HG02870 (cell line): ENCODE measurements at regions not wholly inside any gene's neighbourhood (a gene's known extent, or its start where the extent isn't known, plus 50 kb on each side); places are given as distances from the start of the nearest gene placed in this dataset.
"Not testable (repeated sequence)": the region's sequence is repeated elsewhere in the genome, so short reads cannot be mapped to it uniquely, and the experiment has no call there.

Experiments
- ATAC-seq: cut with Tn5 transposase; IDR thresholded peaks from one replicate; pipeline ENCODE4 v1.9.1; 2021; ENCODE audit warnings: mild to moderate bottlenecking, moderate library complexity; ENCODE audit not compliant: unreplicated experiment

- peak; percentile 98 for ATAC-seq
These were observed 190.6 kb downstream of the MAT2B start for GRCh38 chr5:163695830-163696578.

DNA sequence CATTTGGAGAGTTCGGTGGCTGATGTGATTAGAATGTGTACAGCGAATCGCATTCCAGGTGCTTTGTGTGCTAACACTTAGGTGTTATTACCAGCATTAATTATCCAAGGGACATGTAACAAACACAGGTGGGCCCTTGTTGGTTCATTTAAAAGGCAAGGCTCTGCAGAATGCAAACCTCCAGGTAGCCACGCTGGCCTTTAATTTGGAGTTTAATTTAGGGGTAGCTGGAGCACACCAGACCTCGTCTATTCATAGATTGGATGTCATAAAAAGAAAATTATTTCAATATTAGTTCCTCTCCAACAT lies 191.1 kb downstream of the MAT2B start:
- ATAC-seq, result no peak

DNA sequence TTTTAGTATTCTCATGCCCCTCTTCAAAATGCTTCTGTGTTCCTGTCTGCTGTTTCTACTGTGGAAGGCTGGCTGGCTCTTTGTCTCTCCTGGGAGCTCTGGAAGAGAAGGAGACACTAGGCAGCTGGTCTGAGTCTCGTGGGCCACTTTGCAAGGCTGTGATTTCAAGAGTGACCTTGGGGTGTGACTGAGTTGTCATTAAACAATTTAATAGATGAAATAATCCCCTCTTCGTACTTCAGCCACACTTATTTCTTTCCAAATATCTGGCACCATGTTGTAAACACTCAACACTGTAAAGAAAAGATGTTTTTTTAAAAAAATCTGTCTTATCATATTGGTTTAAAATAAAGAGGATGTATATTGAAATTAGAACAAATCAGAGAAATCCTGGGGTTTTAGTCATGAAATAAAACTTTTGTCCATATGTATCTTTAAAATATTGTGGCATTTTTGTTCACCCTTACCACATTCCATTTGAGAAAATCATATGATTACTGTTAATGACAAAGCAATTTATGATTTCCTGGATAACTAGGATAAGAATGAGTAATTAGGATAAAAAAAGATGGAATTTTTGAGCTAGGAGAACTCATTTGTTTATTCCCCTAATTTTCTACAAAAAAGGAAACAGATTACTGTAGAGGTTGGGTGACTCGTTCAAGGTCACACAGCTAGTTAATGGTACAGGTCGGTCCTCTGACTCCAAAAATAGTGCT lies 200.8 kb downstream of the MAT2B start:
- ATAC-seq, result no peak

- ATAC-seq, result no peak
These were observed 206.6 kb downstream of the MAT2B start for GRCh38 chr5:163712011-163712410.

GRCh38 chr5:163718272-163718671 lies 212.9 kb downstream of the MAT2B start:
- ATAC-seq, result no peak

GRCh38 chr5:163724305-163724704 lies 218.9 kb downstream of the MAT2B start:
- ATAC-seq, result no peak

DNA sequence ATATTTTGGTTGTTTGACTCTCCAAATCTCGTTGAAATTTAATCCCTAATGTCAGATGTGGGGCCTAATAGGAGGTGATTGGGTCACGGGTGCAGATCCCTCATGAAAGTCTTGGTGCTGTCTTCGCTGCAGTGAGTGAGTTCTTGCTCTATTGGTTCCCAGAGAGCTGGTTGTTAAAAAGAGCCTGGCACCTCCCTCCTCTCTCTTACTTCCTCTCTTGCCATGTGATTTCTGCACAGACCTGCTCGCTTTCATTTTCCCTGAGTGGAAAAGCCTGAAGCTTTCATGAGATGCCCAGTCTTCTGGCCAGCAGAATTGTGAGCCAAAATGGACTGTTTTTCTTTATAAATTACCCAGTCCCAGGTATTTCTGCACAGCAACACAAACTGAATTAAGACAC lies 221.6 kb downstream of the MAT2B start:
- ATAC-seq, result peak; percentile 84

GRCh38 chr5:163730206-163730756 lies 224.9 kb downstream of the MAT2B start:
- ATAC-seq, result no peak

- ATAC-seq, result no peak
These were observed 225.8 kb downstream of the MAT2B start for GRCh38 chr5:163731256-163731655.

DNA sequence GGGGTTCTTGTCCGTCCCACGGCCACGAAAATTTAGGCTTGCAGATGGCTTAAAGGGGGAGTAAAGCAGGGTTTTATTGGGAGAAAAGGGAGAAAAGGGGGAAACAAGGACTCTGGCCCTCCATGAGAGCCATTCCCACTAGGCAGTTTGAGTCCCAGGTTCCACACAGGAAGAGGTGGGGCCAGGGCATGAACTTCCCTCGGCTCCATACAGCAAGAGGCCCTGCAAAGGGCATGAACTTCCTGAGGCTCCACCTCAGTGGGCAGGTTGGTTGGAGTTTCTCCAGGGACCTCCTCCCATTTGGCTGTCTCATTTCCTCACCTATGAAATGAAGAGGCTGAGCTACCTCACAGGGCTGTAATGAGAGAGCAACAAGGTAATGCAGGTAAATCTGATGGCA lies 229.7 kb downstream of the MAT2B start:
- no peak for ATAC-seq

DNA sequence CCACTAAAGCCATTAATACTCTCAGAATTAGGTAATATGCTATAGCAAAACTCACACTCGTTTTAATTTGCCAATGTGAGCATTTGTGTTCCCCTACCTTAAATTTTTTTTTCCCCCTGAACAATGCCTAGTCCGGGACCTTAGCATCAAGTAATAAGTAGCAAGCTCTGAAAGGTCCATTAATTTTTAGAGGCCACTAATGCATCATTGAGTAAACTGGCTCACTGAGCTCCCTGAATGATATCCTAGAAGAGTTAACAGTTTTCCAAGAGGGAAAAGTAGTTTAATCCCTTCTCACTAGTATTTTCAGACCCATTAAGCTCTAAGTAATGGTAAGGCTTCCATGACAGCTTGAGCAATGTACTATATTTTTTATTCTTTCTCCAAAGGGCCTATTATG lies 242.2 kb downstream of the MAT2B start:
- ATAC-seq, result no peak

GRCh38 chr5:163748934-163749333 lies 243.5 kb downstream of the MAT2B start:
- no peak for ATAC-seq

GRCh38 chr5:163750415-163750814 lies 245.0 kb downstream of the MAT2B start:
- ATAC-seq, result not testable (repeated sequence)

DNA sequence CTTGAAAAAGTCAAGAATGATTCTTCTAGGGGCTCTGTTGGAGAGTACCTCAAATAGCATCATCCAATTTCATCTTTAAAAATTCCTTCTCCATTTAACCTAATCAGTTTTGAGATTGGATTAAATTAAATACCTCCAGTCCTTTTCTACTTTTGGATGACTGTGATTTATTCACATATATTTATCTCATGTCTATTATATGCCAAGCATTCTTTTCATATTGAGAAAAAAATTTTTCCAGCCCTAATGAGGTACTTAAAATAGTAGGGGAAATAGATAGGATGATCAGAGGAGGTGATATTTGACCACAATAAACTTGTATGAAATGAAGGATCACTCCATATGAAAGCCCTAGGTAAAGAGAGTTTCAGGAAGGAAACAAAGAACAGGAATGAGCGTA lies 250.1 kb downstream of the MAT2B start:
- ATAC-seq, result no peak

DNA sequence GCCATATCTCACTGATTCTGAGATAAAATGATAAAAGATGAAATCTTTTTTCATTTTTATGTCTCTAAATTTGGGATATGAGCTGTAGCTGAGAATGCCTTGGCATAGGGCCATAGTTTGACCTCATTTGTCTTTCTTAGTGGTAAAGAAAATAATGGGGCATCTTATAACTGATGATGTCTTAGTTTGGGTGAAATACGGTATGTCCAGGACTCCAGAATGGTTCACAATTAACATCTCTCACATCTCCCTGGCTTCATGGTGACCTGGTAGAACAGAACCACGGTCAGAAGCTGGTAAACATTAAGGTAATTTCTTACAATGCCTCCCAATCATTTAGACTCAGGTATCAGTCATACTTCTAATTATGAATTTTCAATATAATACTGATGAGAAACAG lies 250.8 kb downstream of the MAT2B start:
- ATAC-seq, result no peak

- no peak for ATAC-seq
These were observed 251.9 kb downstream of the MAT2B start for GRCh38 chr5:163757344-163757743.

DNA sequence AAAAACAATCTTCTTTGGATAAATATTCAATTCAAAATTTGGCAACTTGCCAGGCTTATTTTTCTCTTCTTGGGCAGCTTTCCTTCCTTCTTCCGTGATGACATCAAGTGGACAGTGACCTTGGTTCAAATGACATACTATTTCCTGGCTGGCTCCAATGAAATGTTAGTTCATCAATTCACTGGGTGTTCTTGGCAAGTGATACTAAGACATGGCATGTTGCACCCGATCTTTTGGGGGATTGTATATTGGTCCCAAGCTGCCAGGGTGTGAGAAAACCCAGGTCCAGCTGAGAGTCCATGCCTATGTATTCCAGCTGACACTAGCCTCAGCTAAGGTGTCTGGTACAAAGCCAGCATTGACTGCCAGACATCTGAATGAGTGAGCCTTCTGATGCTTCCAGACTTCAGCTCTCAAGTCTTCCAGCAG lies 252.9 kb downstream of the MAT2B start:
- no peak for ATAC-seq

DNA sequence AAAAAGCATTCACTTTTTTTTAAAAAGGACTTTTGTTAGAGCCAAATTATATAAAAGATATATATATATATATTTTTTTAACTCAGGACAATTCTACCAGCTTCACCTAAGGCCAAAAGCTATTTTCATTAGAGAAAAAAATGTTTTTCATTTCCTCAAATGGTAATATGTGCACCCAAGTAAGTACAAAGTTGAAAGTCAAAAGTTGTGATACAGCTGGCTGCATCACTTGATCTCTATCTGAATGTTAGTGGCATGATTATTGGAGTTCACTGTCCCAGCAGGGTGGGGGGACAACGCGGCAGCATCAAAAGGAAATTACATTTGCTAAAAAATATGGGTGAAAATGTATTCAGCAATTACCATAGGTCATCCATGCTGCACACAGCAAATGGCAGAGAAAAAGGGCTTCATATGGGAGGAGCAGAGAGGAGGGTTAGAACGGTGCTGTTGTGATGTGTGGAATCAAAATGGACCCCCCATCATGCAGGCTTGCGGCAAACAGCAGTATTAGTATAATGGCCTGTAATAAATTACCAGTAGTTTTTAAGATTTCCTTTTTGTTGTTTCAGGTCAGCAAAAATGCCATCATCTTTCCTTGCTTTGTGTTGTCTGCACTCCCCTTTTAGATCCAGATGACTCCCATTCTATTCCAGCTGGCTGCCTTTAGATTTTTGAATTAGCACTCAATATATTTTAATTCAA lies 253.7 kb downstream of the MAT2B start:
- no peak for ATAC-seq

- ATAC-seq, result no peak
These were observed 255.1 kb downstream of the MAT2B start for GRCh38 chr5:163760498-163760897.

GRCh38 chr5:163766936-163767670 lies 261.7 kb downstream of the MAT2B start:
- no peak for ATAC-seq

- no peak for ATAC-seq
These were observed 265.2 kb downstream of the MAT2B start for GRCh38 chr5:163770625-163771024.
